Progenitor cell of endocrine pancreas (in vitro differentiated cells): ENCODE measurements at regions not wholly inside any gene's neighbourhood (a gene's known extent, or its start where the extent isn't known, plus 50 kb on each side); places are given as distances from the start of the nearest gene placed in this dataset.

Source experiments
- DNase-seq: peaks from one replicate; pipeline ENCODE4 v3.0.0; 2021; ENCODE audit warnings: low spot score; ENCODE audit not compliant: unreplicated experiment
- H3K27ac Mint-ChIP-seq: 2 replicates; pipeline ENCODE4 v1.8.0; 2021; ENCODE audit warnings: mild to moderate bottlenecking, moderate library complexity, mixed read lengths
- H3K27me3 Mint-ChIP-seq: 2 replicates; pipeline ENCODE4 v1.8.0; 2021; ENCODE audit warnings: mixed read lengths
- H3K36me3 Mint-ChIP-seq: 2 replicates; pipeline ENCODE4 v1.8.0; 2022; ENCODE audit warnings: mixed read lengths; ENCODE audit not compliant: insufficient read depth
- H3K4me1 Mint-ChIP-seq: 2 replicates; pipeline ENCODE4 v1.8.0; 2021; ENCODE audit warnings: low read depth, mixed read lengths
- H3K4me3 Mint-ChIP-seq: 2 replicates; pipeline ENCODE4 v1.8.0; 2021; ENCODE audit warnings: low read depth, mild to moderate bottlenecking, moderate library complexity, mixed read lengths
- H3K9me3 Mint-ChIP-seq: 2 replicates; pipeline ENCODE4 v1.8.0; 2021; ENCODE audit warnings: low read depth, mixed read lengths
- TF ChIP-seq, protein P1 (sequence below): fragments of 200-600 bp; sonication (generic); IDR thresholded peaks from one replicate; pipeline ENCODE4 v1.5.0; 2021; ENCODE audit warnings: antibody characterized with exemption, mild to moderate bottlenecking; ENCODE audit not compliant: unreplicated experiment

DNA sequence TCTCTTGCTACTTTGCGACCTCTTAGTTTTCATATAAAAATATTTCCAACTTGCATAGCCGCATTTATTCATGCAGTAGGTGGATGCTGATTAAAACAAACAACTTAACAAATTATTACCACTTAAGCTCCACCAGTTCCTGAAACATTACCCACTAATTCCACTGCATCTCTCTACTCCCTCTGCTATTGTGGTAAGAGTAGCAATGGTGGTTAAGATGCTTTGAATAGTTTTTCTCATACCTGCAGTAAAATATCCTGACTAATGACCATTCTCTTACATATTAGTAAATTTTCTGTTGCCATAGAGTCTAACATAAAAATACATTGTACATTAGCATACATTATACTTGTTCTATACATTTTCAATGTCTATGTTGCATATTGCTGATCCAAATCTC lies 397.6 kb upstream of the PLSCR5 start:
- Mint-ChIP-seq H3K4me1 (no peaks in the 10 kb centered on the region), H3K27ac (no peak overlapping the region), H3K4me3 (no peak overlapping the region), H3K9me3 (no peaks in the 10 kb centered on the region), H3K27me3 (no peaks in the 10 kb centered on the region), H3K36me3 (no peaks in the 10 kb centered on the region)
- DNase-seq = no peak
- TF ChIP-seq, protein P1, sequence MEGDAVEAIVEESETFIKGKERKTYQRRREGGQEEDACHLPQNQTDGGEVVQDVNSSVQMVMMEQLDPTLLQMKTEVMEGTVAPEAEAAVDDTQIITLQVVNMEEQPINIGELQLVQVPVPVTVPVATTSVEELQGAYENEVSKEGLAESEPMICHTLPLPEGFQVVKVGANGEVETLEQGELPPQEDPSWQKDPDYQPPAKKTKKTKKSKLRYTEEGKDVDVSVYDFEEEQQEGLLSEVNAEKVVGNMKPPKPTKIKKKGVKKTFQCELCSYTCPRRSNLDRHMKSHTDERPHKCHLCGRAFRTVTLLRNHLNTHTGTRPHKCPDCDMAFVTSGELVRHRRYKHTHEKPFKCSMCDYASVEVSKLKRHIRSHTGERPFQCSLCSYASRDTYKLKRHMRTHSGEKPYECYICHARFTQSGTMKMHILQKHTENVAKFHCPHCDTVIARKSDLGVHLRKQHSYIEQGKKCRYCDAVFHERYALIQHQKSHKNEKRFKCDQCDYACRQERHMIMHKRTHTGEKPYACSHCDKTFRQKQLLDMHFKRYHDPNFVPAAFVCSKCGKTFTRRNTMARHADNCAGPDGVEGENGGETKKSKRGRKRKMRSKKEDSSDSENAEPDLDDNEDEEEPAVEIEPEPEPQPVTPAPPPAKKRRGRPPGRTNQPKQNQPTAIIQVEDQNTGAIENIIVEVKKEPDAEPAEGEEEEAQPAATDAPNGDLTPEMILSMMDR = no peak

- Mint-ChIP-seq H3K36me3 (no peaks in the 10 kb centered on the region), H3K9me3 (no peaks in the 10 kb centered on the region), H3K27me3 (no peaks in the 10 kb centered on the region), H3K4me3 (no peak overlapping the region), H3K27ac (no peak overlapping the region), H3K4me1 (no peaks in the 10 kb centered on the region)
- no peak for DNase-seq
- TF ChIP-seq, protein P1 = no peak
Measured at GRCh38 chr3:147000274-147000673, 395.1 kb upstream of the PLSCR5 start.

DNA sequence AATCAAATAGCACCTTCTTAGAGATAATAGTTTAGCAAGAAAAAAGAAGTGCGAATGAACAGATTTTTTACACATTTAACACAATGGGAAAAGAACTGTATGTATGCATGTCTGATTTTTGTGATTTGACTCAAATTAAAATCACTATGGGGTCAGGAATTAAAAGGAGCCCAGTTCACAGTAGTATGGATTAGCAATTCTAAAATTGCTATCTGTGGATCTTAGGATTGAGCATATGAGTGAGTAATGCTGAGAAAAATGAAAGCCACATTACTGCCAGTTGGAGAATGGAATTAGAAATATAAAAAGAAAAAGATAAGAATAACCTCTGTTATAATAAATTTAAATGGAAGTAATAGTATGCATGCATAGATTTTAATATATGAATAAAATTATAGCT lies 386.8 kb upstream of the PLSCR5 start:
- Mint-ChIP-seq H3K27me3 (no peaks in the 10 kb centered on the region), H3K27ac (no peak overlapping the region), H3K36me3 (no peaks in the 10 kb centered on the region), H3K9me3 (no peaks in the 10 kb centered on the region), H3K4me3 (no peak overlapping the region), H3K4me1 (no peaks in the 10 kb centered on the region)
- no peak for DNase-seq
- TF ChIP-seq, protein P1 = no peak

- Mint-ChIP-seq H3K36me3 (no peaks in the 10 kb centered on the region), H3K9me3 (no peaks in the 10 kb centered on the region), H3K27ac (no peak overlapping the region), H3K4me1 (no peaks in the 10 kb centered on the region), H3K27me3 (no peaks in the 10 kb centered on the region), H3K4me3 (no peak overlapping the region)
- DNase-seq = no peak
- TF ChIP-seq, protein P1 = no peak
Measured at GRCh38 chr3:146975476-146975875, 370.3 kb upstream of the PLSCR5 start.

GRCh38 chr3:146975032-146975431 lies 369.9 kb upstream of the PLSCR5 start:
- Mint-ChIP-seq H3K27ac (no peak overlapping the region), H3K27me3 (no peaks in the 10 kb centered on the region), H3K4me1 (no peaks in the 10 kb centered on the region), H3K4me3 (no peak overlapping the region), H3K36me3 (no peaks in the 10 kb centered on the region), H3K9me3 (no peaks in the 10 kb centered on the region)
- DNase-seq = no peak
- TF ChIP-seq, protein P1 = no peak
